ENCODE measurements at regions not wholly inside any gene's neighbourhood (a gene's known extent, or its start where the extent isn't known, plus 50 kb on each side); places are given as distances from the start of the nearest gene placed in this dataset.

DNA sequence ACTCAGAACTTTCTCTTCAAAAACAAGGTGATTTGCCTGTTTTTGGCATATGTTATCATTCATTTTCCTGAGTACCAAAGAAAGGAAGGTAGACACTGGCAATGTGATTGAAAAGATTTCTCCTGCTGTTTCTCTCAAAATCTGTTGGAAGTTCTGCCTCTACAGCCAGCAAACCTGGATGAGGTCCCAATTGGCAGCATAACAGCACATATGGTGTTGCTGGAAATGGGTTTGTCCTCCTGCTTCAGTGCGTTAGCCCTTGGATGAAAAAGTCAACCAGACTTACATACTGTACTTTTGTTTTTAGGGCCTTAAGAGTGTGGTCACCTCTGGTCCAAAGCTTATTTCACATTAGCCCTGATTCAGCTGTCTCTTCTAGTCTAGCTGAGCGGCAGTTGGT is 237.6 kb upstream of the MME start:
- TF ChIP-seq, protein P1, sequence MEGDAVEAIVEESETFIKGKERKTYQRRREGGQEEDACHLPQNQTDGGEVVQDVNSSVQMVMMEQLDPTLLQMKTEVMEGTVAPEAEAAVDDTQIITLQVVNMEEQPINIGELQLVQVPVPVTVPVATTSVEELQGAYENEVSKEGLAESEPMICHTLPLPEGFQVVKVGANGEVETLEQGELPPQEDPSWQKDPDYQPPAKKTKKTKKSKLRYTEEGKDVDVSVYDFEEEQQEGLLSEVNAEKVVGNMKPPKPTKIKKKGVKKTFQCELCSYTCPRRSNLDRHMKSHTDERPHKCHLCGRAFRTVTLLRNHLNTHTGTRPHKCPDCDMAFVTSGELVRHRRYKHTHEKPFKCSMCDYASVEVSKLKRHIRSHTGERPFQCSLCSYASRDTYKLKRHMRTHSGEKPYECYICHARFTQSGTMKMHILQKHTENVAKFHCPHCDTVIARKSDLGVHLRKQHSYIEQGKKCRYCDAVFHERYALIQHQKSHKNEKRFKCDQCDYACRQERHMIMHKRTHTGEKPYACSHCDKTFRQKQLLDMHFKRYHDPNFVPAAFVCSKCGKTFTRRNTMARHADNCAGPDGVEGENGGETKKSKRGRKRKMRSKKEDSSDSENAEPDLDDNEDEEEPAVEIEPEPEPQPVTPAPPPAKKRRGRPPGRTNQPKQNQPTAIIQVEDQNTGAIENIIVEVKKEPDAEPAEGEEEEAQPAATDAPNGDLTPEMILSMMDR (IDR thresholded peaks at IDR 0.05; ENCODE audit: poor library complexity, severe bottlenecking): no peak
- TF ChIP-seq EZH2 (IDR thresholded peaks at IDR 0.05; ENCODE audit: borderline replicate concordance, insufficient read depth, low read length, poor library complexity, severe bottlenecking) (no peak), TAF1 (IDR thresholded peaks at IDR 0.05; ENCODE audit: low read depth) (no peak), SMC3 (conservative IDR thresholded peaks at IDR 0.05; ENCODE audit: poor library complexity) (no peak), EP300 (conservative IDR thresholded peaks at IDR 0.05; ENCODE audit: poor library complexity, severe bottlenecking) (no peak), POLR2AphosphoS5 (IDR thresholded peaks at IDR 0.05) (no peak), MXI1 (conservative IDR thresholded peaks at IDR 0.05; ENCODE audit: poor library complexity, severe bottlenecking) (no peak), RAD21 (conservative IDR thresholded peaks at IDR 0.05) (no peak)
- TF ChIP-seq, protein P2, sequence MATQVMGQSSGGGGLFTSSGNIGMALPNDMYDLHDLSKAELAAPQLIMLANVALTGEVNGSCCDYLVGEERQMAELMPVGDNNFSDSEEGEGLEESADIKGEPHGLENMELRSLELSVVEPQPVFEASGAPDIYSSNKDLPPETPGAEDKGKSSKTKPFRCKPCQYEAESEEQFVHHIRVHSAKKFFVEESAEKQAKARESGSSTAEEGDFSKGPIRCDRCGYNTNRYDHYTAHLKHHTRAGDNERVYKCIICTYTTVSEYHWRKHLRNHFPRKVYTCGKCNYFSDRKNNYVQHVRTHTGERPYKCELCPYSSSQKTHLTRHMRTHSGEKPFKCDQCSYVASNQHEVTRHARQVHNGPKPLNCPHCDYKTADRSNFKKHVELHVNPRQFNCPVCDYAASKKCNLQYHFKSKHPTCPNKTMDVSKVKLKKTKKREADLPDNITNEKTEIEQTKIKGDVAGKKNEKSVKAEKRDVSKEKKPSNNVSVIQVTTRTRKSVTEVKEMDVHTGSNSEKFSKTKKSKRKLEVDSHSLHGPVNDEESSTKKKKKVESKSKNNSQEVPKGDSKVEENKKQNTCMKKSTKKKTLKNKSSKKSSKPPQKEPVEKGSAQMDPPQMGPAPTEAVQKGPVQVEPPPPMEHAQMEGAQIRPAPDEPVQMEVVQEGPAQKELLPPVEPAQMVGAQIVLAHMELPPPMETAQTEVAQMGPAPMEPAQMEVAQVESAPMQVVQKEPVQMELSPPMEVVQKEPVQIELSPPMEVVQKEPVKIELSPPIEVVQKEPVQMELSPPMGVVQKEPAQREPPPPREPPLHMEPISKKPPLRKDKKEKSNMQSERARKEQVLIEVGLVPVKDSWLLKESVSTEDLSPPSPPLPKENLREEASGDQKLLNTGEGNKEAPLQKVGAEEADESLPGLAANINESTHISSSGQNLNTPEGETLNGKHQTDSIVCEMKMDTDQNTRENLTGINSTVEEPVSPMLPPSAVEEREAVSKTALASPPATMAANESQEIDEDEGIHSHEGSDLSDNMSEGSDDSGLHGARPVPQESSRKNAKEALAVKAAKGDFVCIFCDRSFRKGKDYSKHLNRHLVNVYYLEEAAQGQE (IDR thresholded peaks at IDR 0.05; ENCODE audit: borderline replicate concordance): no peak

Measured in neural cell (in vitro differentiated cells).